H1 (cell line): ENCODE measurements at regions not wholly inside any gene's neighbourhood (a gene's known extent, or its start where the extent isn't known, plus 50 kb on each side); places are given as distances from the start of the nearest gene placed in this dataset.

Experiments used
- CTCF ChIA-PET: fragments of 300-600 bp; sonication (Branson Sonifier 250); formaldehyde crosslinking; loops from one replicate; lab custom pipeline; 2021; ENCODE audit not compliant: partially characterized antibody; lab: Charles Lee
- POLR2A ChIA-PET: fragments of 300-600 bp; sonication (Branson Sonifier 250); formaldehyde crosslinking; loops from one replicate; lab custom pipeline; 2021; ENCODE audit warnings: inconsistent platforms; ENCODE audit not compliant: partially characterized antibody; lab: Charles Lee
- DNase-seq, 2 experiments: peaks; one replicate each; pipeline versions ENCODE4 v3.0.0 to v3.0.0-alpha.2; 2010 to 2022; ENCODE audit warnings: low spot score in 2 of 2, low read depth in 1 of 2, mixed read lengths in 1 of 2
- FAIRE-seq: peaks from 2 replicates; lab custom pipeline; 2011; peaks lifted over from hg19 to GRCh38; lab: Jason Lieb, UNC
- H2AFZ ChIP-seq: 2 replicates; pipeline ENCODE4 v1.8.1; 2012; ENCODE audit warnings: low read length, inconsistent platforms
- H2AK5ac ChIP-seq: 2 replicates; pipeline ENCODE4 v1.6.1; 2013; ENCODE audit warnings: low read depth, low read length
- H2BK120ac ChIP-seq: replicated peaks from 2 replicates; pipeline ENCODE3; 2013; ENCODE audit warnings: low read depth, low read length, inconsistent platforms
- H2BK12ac ChIP-seq: 2 replicates; pipeline ENCODE4 v1.6.1; 2013; ENCODE audit warnings: low read depth, low read length
- H2BK15ac ChIP-seq: 2 replicates; pipeline ENCODE4 v1.6.1; 2013; ENCODE audit warnings: low read length
- H2BK20ac ChIP-seq: 2 replicates; pipeline ENCODE4 v1.6.1; 2013; ENCODE audit warnings: low read length
- H2BK5ac ChIP-seq: 2 replicates; pipeline ENCODE4 v1.6.1; 2013; ENCODE audit warnings: low read depth, low read length
- H3K14ac ChIP-seq: 2 replicates; pipeline ENCODE4 v1.6.1; 2013; ENCODE audit warnings: inconsistent platforms; ENCODE audit not compliant: insufficient read length
- H3K18ac ChIP-seq: 2 replicates; pipeline ENCODE4 v1.6.1; 2013; ENCODE audit warnings: low read length; ENCODE audit errors: extremely low read depth
- H3K23ac ChIP-seq: 2 replicates; pipeline ENCODE4 v1.6.1; 2013; ENCODE audit warnings: inconsistent platforms; ENCODE audit not compliant: insufficient read length
- H3K23me2 ChIP-seq: 2 replicates; pipeline ENCODE4 v1.6.1; 2013; ENCODE audit warnings: low read depth, low read length
- H3K27ac ChIP-seq: 2 replicates; pipeline ENCODE4 v1.6.1; 2011; ENCODE audit warnings: low read depth, low read length, inconsistent platforms
- H3K27me3 ChIP-seq, 4 experiments: replicated peaks in 1 of 4; 1 replicate in 1 of 4; 2 replicates in 3 of 4; pipeline versions ENCODE4 v1.6.1 to v1.8.1; 2011 to 2013; ENCODE audit warnings: low read length in 3 of 4, mild to moderate bottlenecking in 3 of 4, inconsistent platforms in 2 of 4, mixed read lengths in 2 of 4, moderate library complexity in 1 of 4; ENCODE audit not compliant: control insufficient read depth in 3 of 4, insufficient read depth in 3 of 4; ENCODE audit errors: extremely low read depth in 1 of 4
- H3K36me3 ChIP-seq, 4 experiments: 2 replicates each; pipeline versions ENCODE4 v1.6.1 to v1.8.1; 2011 to 2013; ENCODE audit warnings: mild to moderate bottlenecking in 4 of 4, low read length in 3 of 4, moderate library complexity in 2 of 4, control low read depth in 1 of 4, inconsistent platforms in 1 of 4; ENCODE audit not compliant: insufficient read depth in 4 of 4, control insufficient read depth in 2 of 4
- H3K4ac ChIP-seq: replicated peaks from 2 replicates; pipeline ENCODE3; 2013; ENCODE audit warnings: low read length, low read depth, mixed read lengths, inconsistent platforms; ENCODE audit not compliant: insufficient read length
- H3K4me1 ChIP-seq, 4 experiments: replicated peaks in 1 of 4; 1 replicate in 1 of 4; 2 replicates in 3 of 4; pipeline versions ENCODE4 v1.6.1 to v1.8.1; 2011 to 2013; ENCODE audit warnings: low read length in 3 of 4, inconsistent platforms in 2 of 4, mixed read lengths in 1 of 4; ENCODE audit not compliant: insufficient read depth in 4 of 4, control insufficient read depth in 3 of 4
- H3K4me2 ChIP-seq, 2 experiments: 2 replicates each; pipeline versions ENCODE4 v1.6.1 to v1.8.1; 2011 to 2013; ENCODE audit warnings: low read depth in 2 of 2, low read length in 2 of 2, control low read depth in 1 of 2, inconsistent platforms in 1 of 2, mild to moderate bottlenecking in 1 of 2; ENCODE audit not compliant: insufficient read depth in 1 of 2
- H3K4me3 ChIP-seq, 4 experiments: fragments of 200-600, 300-600 bp in 1 of 4; sonication (generic), shearing (Covaris generic), sonication (Bioruptor Twin) in 1 of 4; 2 replicates each; pipeline versions ENCODE4 v1.5.1 to v1.8.1; 2011 to 2016; ENCODE audit warnings: low read length in 4 of 4, low read depth in 3 of 4, control low read depth in 2 of 4, inconsistent platforms in 2 of 4, mild to moderate bottlenecking in 2 of 4, mixed read lengths in 1 of 4, moderate library complexity in 1 of 4; ENCODE audit not compliant: insufficient read depth in 2 of 4; ENCODE audit errors: extremely low read depth in 1 of 4
- H3K56ac ChIP-seq: replicated peaks from 2 replicates; pipeline ENCODE3; 2013; ENCODE audit warnings: low read depth, mild to moderate bottlenecking, mixed read lengths, low read length, inconsistent platforms; ENCODE audit not compliant: insufficient read length
- H3K79me1 ChIP-seq: 2 replicates; pipeline ENCODE4 v1.6.1; 2013; ENCODE audit warnings: low read depth, low read length, control low read depth
- H3K79me2 ChIP-seq, 2 experiments: 2 replicates each; pipeline versions ENCODE4 v1.6.1 to v1.8.1; 2012 to 2013; ENCODE audit warnings: low read length in 2 of 2, mild to moderate bottlenecking in 2 of 2, inconsistent platforms in 1 of 2; ENCODE audit not compliant: insufficient read depth in 2 of 2, control insufficient read depth in 1 of 2
- H3K9ac ChIP-seq, 4 experiments: replicated peaks in 1 of 4; 1 replicate in 1 of 4; 2 replicates in 3 of 4; pipeline versions ENCODE4 v1.6.1 to v1.8.1; 2011 to 2013; ENCODE audit warnings: low read depth in 3 of 4, low read length in 3 of 4, control low read depth in 2 of 4, mild to moderate bottlenecking in 2 of 4, moderate library complexity in 2 of 4, inconsistent platforms in 1 of 4; ENCODE audit errors: extremely low read depth in 1 of 4
- H3K9me3 ChIP-seq, 2 experiments: 2 replicates each; pipeline versions ENCODE4 v1.6.1 to v1.8.1; 2012 to 2013; ENCODE audit warnings: mild to moderate bottlenecking in 2 of 2, moderate library complexity in 2 of 2, control low read depth in 1 of 2, inconsistent platforms in 1 of 2, low read depth in 1 of 2, low read length in 1 of 2, mixed read lengths in 1 of 2; ENCODE audit not compliant: insufficient read depth in 2 of 2
- H4K20me1 ChIP-seq, 2 experiments: replicated peaks in 1 of 2; 2 replicates each; pipeline versions ENCODE3 to v1.8.1; 2011 to 2013; ENCODE audit warnings: inconsistent platforms in 2 of 2, low read length in 2 of 2, mild to moderate bottlenecking in 1 of 2; ENCODE audit not compliant: insufficient read depth in 2 of 2, control insufficient read depth in 1 of 2
- H4K5ac ChIP-seq: 2 replicates; pipeline ENCODE4 v1.6.1; 2013; ENCODE audit warnings: low read length, low read depth, mixed read lengths, inconsistent platforms; ENCODE audit not compliant: insufficient read length
- H4K8ac ChIP-seq: 2 replicates; pipeline ENCODE4 v1.8.0; 2013; ENCODE audit warnings: mild to moderate bottlenecking, moderate library complexity, low read length, inconsistent platforms; ENCODE audit not compliant: insufficient read depth; ENCODE audit errors: extremely low read depth
- H4K91ac ChIP-seq: replicated peaks from 2 replicates; pipeline ENCODE3; 2013; ENCODE audit warnings: low read length, mixed read lengths, inconsistent platforms; ENCODE audit not compliant: insufficient read length
- ATF2 ChIP-seq: IDR thresholded peaks from 2 replicates; pipeline ENCODE4 v1.6.1; 2012; ENCODE audit warnings: low read length, inconsistent platforms
- CBX8 ChIP-seq: fragments of 300-800, 300-1000 bp; sonication (generic); IDR thresholded peaks from 2 replicates; pipeline ENCODE4 v1.7.1; 2016; ENCODE audit warnings: low read depth, low read length, borderline replicate concordance
- CHD2 ChIP-seq: IDR thresholded peaks from 2 replicates; pipeline ENCODE4 v1.6.1; 2012; ENCODE audit warnings: low read length, improper control_type of control experiment
- CREB1 ChIP-seq: IDR thresholded peaks from 2 replicates; pipeline ENCODE4 v1.6.1; 2012; ENCODE audit warnings: inconsistent platforms
- CTCF ChIP-seq, 3 experiments: IDR thresholded peaks; 1 replicate in 2 of 3; 2 replicates in 1 of 3; pipeline versions ENCODE4 v1.5.1 to v1.6.1; 2011; ENCODE audit warnings: low read length in 3 of 3, mild to moderate bottlenecking in 3 of 3, inconsistent platforms in 2 of 3, low read depth in 1 of 3, moderate library complexity in 1 of 3; ENCODE audit not compliant: insufficient read depth in 1 of 3; ENCODE audit errors: control extremely low read depth in 1 of 3
- EP300 ChIP-seq, 2 experiments: IDR thresholded peaks; 1 replicate in 1 of 2; 2 replicates in 1 of 2; pipeline ENCODE4 v1.6.1; 2011 to 2012; ENCODE audit warnings: low read depth in 2 of 2, low read length in 2 of 2, mild to moderate bottlenecking in 2 of 2, borderline replicate concordance in 1 of 2, inconsistent platforms in 1 of 2, moderate library complexity in 1 of 2
- FOSL1 ChIP-seq: IDR thresholded peaks from 2 replicates; pipeline ENCODE4 v1.6.1; 2011; ENCODE audit warnings: mild to moderate bottlenecking, low read depth, low read length, moderate library complexity; ENCODE audit not compliant: insufficient read depth
- RAD21 ChIP-seq, 2 experiments: IDR thresholded peaks in 1 of 2; conservative IDR thresholded peaks in 1 of 2; 2 replicates each; pipeline ENCODE4 v1.6.1; 2011; ENCODE audit warnings: low read depth in 2 of 2, low read length in 2 of 2, improper control_type of control experiment in 1 of 2, inconsistent platforms in 1 of 2, mild to moderate bottlenecking in 1 of 2, moderate library complexity in 1 of 2
- SAP30 ChIP-seq: fragments of 300-600 bp; sonication (generic); IDR thresholded peaks from 2 replicates; pipeline ENCODE4 v1.7.1; 2012; ENCODE audit warnings: low read length, moderate library complexity, mild to moderate bottlenecking, inconsistent platforms; ENCODE audit not compliant: insufficient read depth, insufficient replicate concordance
- SP2 ChIP-seq: IDR thresholded peaks from 2 replicates; pipeline ENCODE4 v1.6.1; 2012; ENCODE audit warnings: mild to moderate bottlenecking, low read length, inconsistent platforms
- WGBS, 2 experiments: shearing (Covaris generic) in 1 of 2; methylation state at CpG; one replicate each; pipeline versions ENCODE4 v1.1.6 to v1.1.7; 2013 to 2015; ENCODE audit warnings: low lambda C conversion rate in 2 of 2, mixed read lengths in 2 of 2, inconsistent platforms in 1 of 2, low coverage in 1 of 2, missing lambda C conversion rate in 1 of 2; ENCODE audit not compliant: insufficient replicate concordance in 2 of 2, insufficient coverage in 1 of 2, insufficient read length in 1 of 2; ENCODE audit errors: extremely low coverage in 1 of 2, missing lambda C conversion rate in 1 of 2; 5-methylcytosine and 5-hydroxymethylcytosine counted together

GRCh38 chr1:65494671-65495070, 74.2 kb downstream of the LEPR start:
- Histone ChIP-seq H2AFZ (no peak overlapping the region), H2BK12ac (no peak overlapping the region), H3K14ac (no peak overlapping the region), H3K79me2 (no peaks in the 10 kb centered on the region), H3K9me3 (no peaks in the 10 kb centered on the region), H3K23ac (no peak overlapping the region), H3K18ac (no peak overlapping the region), H4K20me1 (no peaks in the 10 kb centered on the region), H3K4ac (no peak overlapping the region), H3K27ac (no peak overlapping the region), H3K56ac (no peak overlapping the region), H4K8ac (no peak overlapping the region), H3K4me2 (no peak overlapping the region), H4K5ac (no peak overlapping the region), H3K23me2 (no peaks in the 10 kb centered on the region), H2BK5ac (no peak overlapping the region), H3K9ac (no peak overlapping the region), H2BK15ac (no peak overlapping the region), H3K79me1 (no peaks in the 10 kb centered on the region), H2BK20ac (no peak overlapping the region), H4K91ac (no peak overlapping the region), H3K4me1 (no peaks in the 10 kb centered on the region), H2BK120ac (no peak overlapping the region), H3K36me3 (no peaks in the 10 kb centered on the region), H3K4me3 (no peak overlapping the region), H2AK5ac (no peak overlapping the region), H3K27me3 (no peaks in the 10 kb centered on the region)
- DNase-seq (no peak), FAIRE-seq (no peak)
- ChIA-PET CTCF (interaction anchor here (0.7 kb wide), 1 partner anchor 22 kb away, joined by 3 read pairs; no protein-coding TSS in a partner anchor), POLR2A (no interaction called here)
- WGBS, 2 experiments: 92% methylated on average over 1 of the region's 1 CpG; no CpG with 5 or more reads in 1 of the 2 experiments
- TF ChIP-seq SAP30 (no peak), EP300 (IDR thresholded peaks at IDR 0.05; ENCODE audit: borderline replicate concordance in 1 of 2, low read depth in 2 of 2, low read length in 2 of 2) (no peak), SP2 (no peak), CHD2 (no peak), CREB1 (no peak), CBX8 (no peak), CTCF (IDR thresholded peaks at IDR 0.05; ENCODE audit: control extremely low read depth in 1 of 3, insufficient read depth in 1 of 3, low read depth in 1 of 3, low read length in 3 of 3) (no peak), FOSL1 (no peak), ATF2 (no peak), RAD21 (IDR thresholded peaks at IDR 0.05 in 1 of 2, conservative IDR thresholded peaks at IDR 0.05 in 1 of 2; ENCODE audit: low read depth in 2 of 2, low read length in 2 of 2) (no peak)
